ENCODE measurements at regions not wholly inside any gene's neighbourhood (a gene's known extent, or its start where the extent isn't known, plus 50 kb on each side); places are given as distances from the start of the nearest gene placed in this dataset.

- Histone ChIP-seq H3K27me3 (replicated peaks; ENCODE audit: insufficient read depth) (no peaks in the 10 kb centered on the region), H3K9me3 (no peaks in the 10 kb centered on the region), H3K36me3 (no peaks in the 10 kb centered on the region), H3K4me3 (no peak overlapping the region), H3K27ac (no peak overlapping the region), H3K4me1 (replicated peaks) (no peaks in the 10 kb centered on the region)
- DNase-seq (ENCODE audit: low spot score), result no peak
- WGBS, result 64% methylated on average over 3 of the region's 3 CpGs
- intact Hi-C loops (cut with DNase I), result no loop called here
- TF ChIP-seq POLR2AphosphoS5 (IDR thresholded peaks at IDR 0.05) (no peak), CTCF (IDR thresholded peaks at IDR 0.05) (no peak), POLR2A (IDR thresholded peaks at IDR 0.05) (no peak)
Observed at GRCh38 chr12:5246196-5246595, 185.7 kb upstream of the NTF3 start.

DNA sequence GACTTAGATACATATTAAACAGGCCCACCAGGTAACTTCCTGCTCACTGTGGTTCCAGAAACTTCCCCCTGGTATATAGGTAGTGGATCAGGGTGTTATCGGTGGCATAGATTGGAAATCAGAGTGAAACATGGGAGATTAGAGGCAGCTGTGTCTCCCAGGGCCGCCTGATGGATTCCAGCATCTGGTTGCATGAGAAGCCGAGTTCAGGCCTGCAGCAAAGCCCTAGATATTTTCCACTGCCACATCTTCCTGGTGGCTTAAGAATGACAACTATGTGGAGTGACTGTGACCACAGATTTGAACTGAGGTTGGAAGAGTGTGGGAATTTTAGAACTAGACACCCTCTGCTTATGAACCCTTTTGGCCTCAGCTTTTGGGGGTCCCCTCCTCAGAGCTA is 184.8 kb upstream of the NTF3 start:
- intact Hi-C loops (cut with DNase I), result no loop called here
- Histone ChIP-seq H3K9me3 (no peaks in the 10 kb centered on the region), H3K4me3 (no peak overlapping the region), H3K27me3 (replicated peaks; ENCODE audit: insufficient read depth) (no peaks in the 10 kb centered on the region), H3K4me1 (replicated peaks) (no peaks in the 10 kb centered on the region), H3K36me3 (no peaks in the 10 kb centered on the region), H3K27ac (no peak overlapping the region)
- TF ChIP-seq CTCF (IDR thresholded peaks at IDR 0.05) (no peak), POLR2AphosphoS5 (IDR thresholded peaks at IDR 0.05) (no peak), POLR2A (IDR thresholded peaks at IDR 0.05) (no peak)
- 79% methylated on average over 3 of the region's 3 CpGs for WGBS
- no peak for DNase-seq (ENCODE audit: low spot score)

- intact Hi-C loops (cut with DNase I), result no loop called here
- 77% methylated on average over 3 of the region's 3 CpGs for WGBS
- no peak overlapping the region for H3K4me3 ChIP-seq
- DNase-seq (ENCODE audit: low spot score), result no peak
- no peaks in the 10 kb centered on the region for H3K9me3 ChIP-seq
- TF ChIP-seq POLR2AphosphoS5 (IDR thresholded peaks at IDR 0.05), result no peak
- no peak for TF ChIP-seq CTCF (IDR thresholded peaks at IDR 0.05)
- TF ChIP-seq POLR2A (IDR thresholded peaks at IDR 0.05), result no peak
- H3K36me3 ChIP-seq, result no peaks in the 10 kb centered on the region
- no peaks in the 10 kb centered on the region for H3K27me3 ChIP-seq (replicated peaks; ENCODE audit: insufficient read depth)
- H3K4me1 ChIP-seq (replicated peaks), result no peaks in the 10 kb centered on the region
- H3K27ac ChIP-seq, result no peak overlapping the region
Observed at GRCh38 chr12:5248230-5248629, 183.7 kb upstream of the NTF3 start.

GRCh38 chr12:5248999-5249526 is 182.8 kb upstream of the NTF3 start:
- Histone ChIP-seq H3K4me3 (no peak overlapping the region), H3K27me3 (replicated peaks; ENCODE audit: insufficient read depth) (no peaks in the 10 kb centered on the region), H3K9me3 (no peaks in the 10 kb centered on the region), H3K4me1 (replicated peaks) (no peaks in the 10 kb centered on the region), H3K36me3 (no peaks in the 10 kb centered on the region), H3K27ac (no peak overlapping the region)
- TF ChIP-seq POLR2A (IDR thresholded peaks at IDR 0.05), result no peak
- TF ChIP-seq CTCF (IDR thresholded peaks at IDR 0.05), result no peak
- TF ChIP-seq POLR2AphosphoS5 (IDR thresholded peaks at IDR 0.05), result no peak
- 75% methylated on average over 8 of the region's 8 CpGs for WGBS
- intact Hi-C loops (cut with DNase I), result no loop called here
- no peak for DNase-seq (ENCODE audit: low spot score)

GRCh38 chr12:5251092-5251491 is 180.8 kb upstream of the NTF3 start:
- Histone ChIP-seq H3K27me3 (replicated peaks; ENCODE audit: insufficient read depth) (no peaks in the 10 kb centered on the region), H3K4me1 (replicated peaks) (no peaks in the 10 kb centered on the region), H3K27ac (no peak overlapping the region), H3K36me3 (no peaks in the 10 kb centered on the region), H3K9me3 (no peaks in the 10 kb centered on the region), H3K4me3 (no peak overlapping the region)
- no peak for DNase-seq (ENCODE audit: low spot score)
- no peak for TF ChIP-seq POLR2AphosphoS5 (IDR thresholded peaks at IDR 0.05)
- no peak for TF ChIP-seq CTCF (IDR thresholded peaks at IDR 0.05)
- no peak for TF ChIP-seq POLR2A (IDR thresholded peaks at IDR 0.05)
- WGBS, result 74% methylated on average over 6 of the region's 6 CpGs
- intact Hi-C loops (cut with DNase I), result no loop called here
